Spleen (tissue), 7 donors: ENCODE measurements at regions not wholly inside any gene's neighbourhood (a gene's known extent, or its start where the extent isn't known, plus 50 kb on each side); places are given as distances from the start of the nearest gene placed in this dataset.

Source experiments
- POLR2A ChIP-seq, 3 donors: fragments of 450-650 bp; IDR thresholded peaks; one replicate each; pipeline ENCODE4 v1.5.1; 2017; ENCODE audit warnings: antibody characterized with exemption in 3 of 3, mild to moderate bottlenecking in 1 of 3
- POLR2AphosphoS5 ChIP-seq, 3 donors: sonication (generic); formaldehyde crosslinking; IDR thresholded peaks; one replicate each; pipeline ENCODE4 v1.5.1; 2017; ENCODE audit warnings: antibody characterized with exemption in 3 of 3
- TF ChIP-seq, protein P1 (sequence below), 11 experiments: fragments of 200-600 bp in 7 of 11; fragments of 450-650 bp in 4 of 11; sonication (generic) in 4 of 11; IDR thresholded peaks in 8 of 11; conservative IDR thresholded peaks in 3 of 11; 1 replicate in 7 of 11; 2 replicates in 4 of 11; pipeline versions ENCODE4 v1.4.0 to v1.8.0; 2016 to 2021; ENCODE audit warnings: antibody characterized with exemption in 11 of 11, inconsistent platforms in 4 of 11, mild to moderate bottlenecking in 1 of 11
- donor health status: DM: no; HTN: no; CAD: no; lungs with moderate emphysema.
- donor health status: DM: no; HTN: no; CAD: no.
- donor health status: DM: no; HTN: no; CAD: no.

DNA sequence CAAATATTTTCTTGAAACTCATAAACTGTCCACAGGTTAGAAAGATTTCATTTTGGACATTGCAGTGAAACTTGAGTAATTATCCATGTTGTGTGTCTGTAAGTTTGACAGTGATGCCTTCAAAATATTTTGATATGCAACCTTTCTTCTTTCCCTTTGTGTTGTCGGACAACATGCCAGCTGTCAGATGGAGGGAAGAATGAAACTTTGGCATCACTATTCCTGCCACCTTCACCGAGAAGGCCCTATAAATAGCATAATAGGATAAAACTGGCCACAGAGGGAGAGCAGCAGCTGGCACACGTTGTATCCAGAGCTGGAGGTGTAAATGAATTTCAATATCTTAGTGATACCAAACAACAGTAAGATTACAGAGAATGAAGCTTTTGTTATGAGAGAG lies 436.7 kb upstream of the CFAP20DC start:
- TF ChIP-seq POLR2A (IDR thresholded peaks at IDR 0.05) (no peak), POLR2AphosphoS5 (IDR thresholded peaks at IDR 0.05) (no peak)
- TF ChIP-seq, protein P1, sequence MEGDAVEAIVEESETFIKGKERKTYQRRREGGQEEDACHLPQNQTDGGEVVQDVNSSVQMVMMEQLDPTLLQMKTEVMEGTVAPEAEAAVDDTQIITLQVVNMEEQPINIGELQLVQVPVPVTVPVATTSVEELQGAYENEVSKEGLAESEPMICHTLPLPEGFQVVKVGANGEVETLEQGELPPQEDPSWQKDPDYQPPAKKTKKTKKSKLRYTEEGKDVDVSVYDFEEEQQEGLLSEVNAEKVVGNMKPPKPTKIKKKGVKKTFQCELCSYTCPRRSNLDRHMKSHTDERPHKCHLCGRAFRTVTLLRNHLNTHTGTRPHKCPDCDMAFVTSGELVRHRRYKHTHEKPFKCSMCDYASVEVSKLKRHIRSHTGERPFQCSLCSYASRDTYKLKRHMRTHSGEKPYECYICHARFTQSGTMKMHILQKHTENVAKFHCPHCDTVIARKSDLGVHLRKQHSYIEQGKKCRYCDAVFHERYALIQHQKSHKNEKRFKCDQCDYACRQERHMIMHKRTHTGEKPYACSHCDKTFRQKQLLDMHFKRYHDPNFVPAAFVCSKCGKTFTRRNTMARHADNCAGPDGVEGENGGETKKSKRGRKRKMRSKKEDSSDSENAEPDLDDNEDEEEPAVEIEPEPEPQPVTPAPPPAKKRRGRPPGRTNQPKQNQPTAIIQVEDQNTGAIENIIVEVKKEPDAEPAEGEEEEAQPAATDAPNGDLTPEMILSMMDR (IDR thresholded peaks at IDR 0.05 in 8 of 11, conservative IDR thresholded peaks at IDR 0.05 in 3 of 11): no peak
